HEK293 (cell line): ENCODE measurements at regions not wholly inside any gene's neighbourhood (a gene's known extent, or its start where the extent isn't known, plus 50 kb on each side); places are given as distances from the start of the nearest gene placed in this dataset.

Experiments used
- CTCF ChIA-PET: fragments of 350-600 bp; formaldehyde crosslinking; extraction: SDS; loops from one replicate; lab custom pipeline; 2021; ENCODE audit warnings: antibody characterized with exemption; lab: Yijun Ruan, JAX
- POLR2A ChIA-PET: fragments of 300-600 bp; formaldehyde crosslinking; extraction: SDS; loops from one replicate; lab custom pipeline; 2020; ENCODE audit warnings: antibody characterized with exemption, inconsistent platforms; lab: Yijun Ruan, JAX
- H3K27ac ChIP-seq: fragments of 200-500 bp; sonication (Bioruptor generic); 2 replicates; pipeline ENCODE4 v1.5.1; 2014; ENCODE audit warnings: low read depth, low read length, control low read depth, inconsistent platforms; ENCODE audit errors: extremely low read depth
- H3K36me3 ChIP-seq, 2 experiments: fragments of 200-500 bp in 1 of 2; sonication (Bioruptor generic) in 1 of 2; 1 replicate in 1 of 2; 2 replicates in 1 of 2; pipeline ENCODE4 v1.5.1; 2014 to 2017; ENCODE audit warnings: inconsistent platforms in 2 of 2, low read length in 2 of 2; ENCODE audit not compliant: control insufficient read depth in 2 of 2, insufficient read depth in 1 of 2
- H3K4me1 ChIP-seq: fragments of 200-500 bp; sonication (Bioruptor generic); 2 replicates; pipeline ENCODE4 v1.5.1; 2014; ENCODE audit warnings: mild to moderate bottlenecking, low read length, inconsistent platforms; ENCODE audit not compliant: control insufficient read depth, insufficient read depth
- H3K4me3 ChIP-seq: 2 replicates; pipeline ENCODE4 v1.5.1; 2011; ENCODE audit warnings: low read depth, mild to moderate bottlenecking, control low read depth, low read length, moderate library complexity
- H3K9me3 ChIP-seq: fragments of 200-500 bp; sonication (Bioruptor generic); 2 replicates; pipeline ENCODE4 v1.5.1; 2014; ENCODE audit warnings: low read depth, low read length, inconsistent platforms; ENCODE audit not compliant: control insufficient read depth, insufficient read depth
- FEZF1 ChIP-seq: fragments of 450-650 bp; formaldehyde crosslinking; IDR thresholded peaks from 2 replicates; pipeline ENCODE4 v1.5.1; 2016; ENCODE audit warnings: missing biosample characterization, missing genetic modification characterization
- GLI4 ChIP-seq: fragments of 450-650 bp; formaldehyde crosslinking; IDR thresholded peaks from 2 replicates; pipeline ENCODE4 v1.5.1; 2016; ENCODE audit warnings: missing biosample characterization, missing genetic modification characterization
- SALL2 ChIP-seq: fragments of 450-650 bp; formaldehyde crosslinking; IDR thresholded peaks from 2 replicates; pipeline ENCODE4 v1.5.0; 2017; ENCODE audit warnings: missing biosample characterization, mild to moderate bottlenecking, missing genetic modification characterization, borderline replicate concordance
- SP3 ChIP-seq: fragments of 450-650 bp; formaldehyde crosslinking; IDR thresholded peaks from 2 replicates; pipeline ENCODE4 v1.5.1; 2016; ENCODE audit warnings: missing biosample characterization, missing genetic modification characterization
- YY1 ChIP-seq: fragments of 450-650 bp; formaldehyde crosslinking; IDR thresholded peaks from 2 replicates; pipeline ENCODE4 v1.5.1; 2018; ENCODE audit warnings: missing biosample characterization, missing genetic modification characterization
- ZNF133 ChIP-seq: fragments of 450-650 bp; formaldehyde crosslinking; IDR thresholded peaks from 2 replicates; pipeline ENCODE4 v1.5.1; 2016; ENCODE audit warnings: missing biosample characterization, missing genetic modification characterization
- ZNF146 ChIP-seq: fragments of 450-650 bp; formaldehyde crosslinking; IDR thresholded peaks from 2 replicates; pipeline ENCODE4 v1.5.1; 2016; ENCODE audit warnings: missing biosample characterization, missing genetic modification characterization
- ZNF248 ChIP-seq: fragments of 450-650 bp; formaldehyde crosslinking; IDR thresholded peaks from 2 replicates; pipeline ENCODE4 v1.5.1; 2017; ENCODE audit warnings: missing biosample characterization, missing genetic modification characterization
- ZNF354C ChIP-seq: fragments of 450-650 bp; formaldehyde crosslinking; IDR thresholded peaks from 2 replicates; pipeline ENCODE4 v1.5.1; 2016; ENCODE audit warnings: missing biosample characterization, missing genetic modification characterization, low read depth, borderline replicate concordance
- ZNF423 ChIP-seq: fragments of 450-650 bp; formaldehyde crosslinking; IDR thresholded peaks from 2 replicates; pipeline ENCODE4 v1.5.1; 2016; ENCODE audit warnings: missing biosample characterization, missing genetic modification characterization
- ZNF501 ChIP-seq: fragments of 450-650 bp; formaldehyde crosslinking; IDR thresholded peaks from 2 replicates; pipeline ENCODE4 v1.5.1; 2016; ENCODE audit warnings: missing biosample characterization, missing genetic modification characterization
- ZNF626 ChIP-seq: fragments of 450-650 bp; sonication (Bioruptor Pico); formaldehyde crosslinking; IDR thresholded peaks from 2 replicates; pipeline ENCODE4 v1.5.1; 2018; ENCODE audit warnings: missing biosample characterization, missing genetic modification characterization, inconsistent platforms
- ZNF629 ChIP-seq: fragments of 450-650 bp; formaldehyde crosslinking; IDR thresholded peaks from 2 replicates; pipeline ENCODE4 v1.5.1; 2017; ENCODE audit warnings: missing biosample characterization, missing genetic modification characterization
- TF ChIP-seq, protein P1 (sequence below): fragments of 450-650 bp; formaldehyde crosslinking; IDR thresholded peaks from 2 replicates; pipeline ENCODE4 v1.5.1; 2017; ENCODE audit warnings: missing biosample characterization, missing genetic modification characterization
- TF ChIP-seq, protein P2 (sequence below): fragments of 450-650 bp; formaldehyde crosslinking; IDR thresholded peaks from 2 replicates; pipeline ENCODE4 v1.5.1; 2016; ENCODE audit warnings: missing biosample characterization, missing genetic modification characterization
- TF ChIP-seq, protein P3 (sequence below): fragments of 450-650 bp; IDR thresholded peaks from 2 replicates; pipeline ENCODE4 v1.5.1; 2018; ENCODE audit warnings: missing biosample characterization, missing genetic modification characterization
- TF ChIP-seq, protein P4 (sequence below): fragments of 450-650 bp; formaldehyde crosslinking; IDR thresholded peaks from 2 replicates; pipeline ENCODE4 v1.5.1; 2016; ENCODE audit warnings: missing biosample characterization, missing genetic modification characterization
- TF ChIP-seq, protein P5 (sequence below): fragments of 450-650 bp; formaldehyde crosslinking; conservative IDR thresholded peaks from 2 replicates; pipeline ENCODE4 v1.5.1; 2016; ENCODE audit warnings: low read depth, missing biosample characterization, missing genetic modification characterization

DNA sequence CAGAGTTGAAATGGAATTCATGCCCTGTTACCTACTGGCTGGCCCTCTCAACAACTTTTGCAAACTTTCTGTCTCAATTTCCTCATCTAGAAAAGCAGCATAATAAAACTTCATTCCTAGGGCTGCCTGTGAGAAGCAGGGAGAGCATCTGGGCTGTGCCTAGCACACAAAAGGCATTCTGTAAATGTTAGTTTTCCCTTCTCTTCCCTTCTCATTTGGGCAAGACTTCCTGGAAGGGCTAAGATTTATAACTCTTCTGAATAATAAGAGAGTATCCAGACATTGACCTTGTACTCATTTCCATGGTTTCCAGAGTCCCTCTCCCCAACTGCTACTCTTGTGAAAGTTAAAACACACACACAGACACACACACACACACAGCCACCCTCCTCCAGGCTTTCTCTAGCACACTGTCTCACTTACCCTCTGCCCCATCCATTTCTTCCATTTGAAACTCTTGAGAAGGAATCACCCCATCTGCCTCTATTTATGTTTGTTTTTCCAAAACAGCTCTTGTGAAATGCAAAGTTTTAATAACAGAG, 302.1 kb downstream of the SMAD2 start:
- Histone ChIP-seq H3K4me3 (no peak overlapping the region), H3K4me1 (no peaks in the 10 kb centered on the region), H3K9me3 (no peaks in the 10 kb centered on the region)
- POLR2A ChIA-PET = no interaction called here
- no peak for TF ChIP-seq YY1
- TF ChIP-seq SP3 (tag by site-specific recombination) = no peak
- no peak for TF ChIP-seq ZNF501 (tag by site-specific recombination)
- no peak for TF ChIP-seq ZNF423 (tag by site-specific recombination)
- TF ChIP-seq, protein P1, sequence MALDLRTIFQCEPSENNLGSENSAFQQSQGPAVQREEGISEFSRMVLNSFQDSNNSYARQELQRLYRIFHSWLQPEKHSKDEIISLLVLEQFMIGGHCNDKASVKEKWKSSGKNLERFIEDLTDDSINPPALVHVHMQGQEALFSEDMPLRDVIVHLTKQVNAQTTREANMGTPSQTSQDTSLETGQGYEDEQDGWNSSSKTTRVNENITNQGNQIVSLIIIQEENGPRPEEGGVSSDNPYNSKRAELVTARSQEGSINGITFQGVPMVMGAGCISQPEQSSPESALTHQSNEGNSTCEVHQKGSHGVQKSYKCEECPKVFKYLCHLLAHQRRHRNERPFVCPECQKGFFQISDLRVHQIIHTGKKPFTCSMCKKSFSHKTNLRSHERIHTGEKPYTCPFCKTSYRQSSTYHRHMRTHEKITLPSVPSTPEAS (tag by site-specific recombination) = no peak
- TF ChIP-seq ZNF629 = no peak
- no peak for TF ChIP-seq ZNF248
- TF ChIP-seq, all 188 proteins: peak for 0
- Histone ChIP-seq H3K36me3 (no peaks in the 10 kb centered on the region), H3K27ac (no peak overlapping the region)
- CTCF ChIA-PET = interaction anchor here (0.6 to 1.6 kb wide), 2 partner anchors 120 to 128 kb away, joined by 3 to 5 read pairs; no protein-coding TSS in a partner anchor

DNA sequence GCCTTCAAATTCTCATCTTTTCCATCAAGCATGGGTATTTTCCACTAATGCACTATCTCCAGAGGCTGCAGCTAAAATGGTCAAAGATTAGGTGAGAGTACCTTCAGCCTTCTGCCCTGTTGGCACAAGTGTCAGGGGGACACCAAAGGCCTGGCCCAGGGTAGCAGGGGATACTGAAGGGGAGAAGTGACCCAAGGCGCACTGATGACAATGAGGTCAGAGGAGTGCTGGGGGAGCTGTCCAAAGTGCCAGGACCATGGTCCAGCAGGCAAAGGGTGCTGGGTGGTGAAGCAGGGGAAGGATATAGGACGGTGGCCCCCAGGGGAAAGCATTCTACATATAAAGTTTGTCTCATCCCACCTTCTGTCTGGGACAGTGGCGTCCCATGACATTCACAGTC, 303.4 kb downstream of the SMAD2 start:
- no peaks in the 10 kb centered on the region for H3K36me3 ChIP-seq
- TF ChIP-seq, protein P2, sequence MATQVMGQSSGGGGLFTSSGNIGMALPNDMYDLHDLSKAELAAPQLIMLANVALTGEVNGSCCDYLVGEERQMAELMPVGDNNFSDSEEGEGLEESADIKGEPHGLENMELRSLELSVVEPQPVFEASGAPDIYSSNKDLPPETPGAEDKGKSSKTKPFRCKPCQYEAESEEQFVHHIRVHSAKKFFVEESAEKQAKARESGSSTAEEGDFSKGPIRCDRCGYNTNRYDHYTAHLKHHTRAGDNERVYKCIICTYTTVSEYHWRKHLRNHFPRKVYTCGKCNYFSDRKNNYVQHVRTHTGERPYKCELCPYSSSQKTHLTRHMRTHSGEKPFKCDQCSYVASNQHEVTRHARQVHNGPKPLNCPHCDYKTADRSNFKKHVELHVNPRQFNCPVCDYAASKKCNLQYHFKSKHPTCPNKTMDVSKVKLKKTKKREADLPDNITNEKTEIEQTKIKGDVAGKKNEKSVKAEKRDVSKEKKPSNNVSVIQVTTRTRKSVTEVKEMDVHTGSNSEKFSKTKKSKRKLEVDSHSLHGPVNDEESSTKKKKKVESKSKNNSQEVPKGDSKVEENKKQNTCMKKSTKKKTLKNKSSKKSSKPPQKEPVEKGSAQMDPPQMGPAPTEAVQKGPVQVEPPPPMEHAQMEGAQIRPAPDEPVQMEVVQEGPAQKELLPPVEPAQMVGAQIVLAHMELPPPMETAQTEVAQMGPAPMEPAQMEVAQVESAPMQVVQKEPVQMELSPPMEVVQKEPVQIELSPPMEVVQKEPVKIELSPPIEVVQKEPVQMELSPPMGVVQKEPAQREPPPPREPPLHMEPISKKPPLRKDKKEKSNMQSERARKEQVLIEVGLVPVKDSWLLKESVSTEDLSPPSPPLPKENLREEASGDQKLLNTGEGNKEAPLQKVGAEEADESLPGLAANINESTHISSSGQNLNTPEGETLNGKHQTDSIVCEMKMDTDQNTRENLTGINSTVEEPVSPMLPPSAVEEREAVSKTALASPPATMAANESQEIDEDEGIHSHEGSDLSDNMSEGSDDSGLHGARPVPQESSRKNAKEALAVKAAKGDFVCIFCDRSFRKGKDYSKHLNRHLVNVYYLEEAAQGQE = peak; percentile 75
- TF ChIP-seq, protein P3, sequence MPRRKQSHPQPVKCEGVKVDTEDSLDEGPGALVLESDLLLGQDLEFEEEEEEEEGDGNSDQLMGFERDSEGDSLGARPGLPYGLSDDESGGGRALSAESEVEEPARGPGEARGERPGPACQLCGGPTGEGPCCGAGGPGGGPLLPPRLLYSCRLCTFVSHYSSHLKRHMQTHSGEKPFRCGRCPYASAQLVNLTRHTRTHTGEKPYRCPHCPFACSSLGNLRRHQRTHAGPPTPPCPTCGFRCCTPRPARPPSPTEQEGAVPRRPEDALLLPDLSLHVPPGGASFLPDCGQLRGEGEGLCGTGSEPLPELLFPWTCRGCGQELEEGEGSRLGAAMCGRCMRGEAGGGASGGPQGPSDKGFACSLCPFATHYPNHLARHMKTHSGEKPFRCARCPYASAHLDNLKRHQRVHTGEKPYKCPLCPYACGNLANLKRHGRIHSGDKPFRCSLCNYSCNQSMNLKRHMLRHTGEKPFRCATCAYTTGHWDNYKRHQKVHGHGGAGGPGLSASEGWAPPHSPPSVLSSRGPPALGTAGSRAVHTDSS (tag by site-specific recombination) = no peak
- no peaks in the 10 kb centered on the region for H3K4me1 ChIP-seq
- no peak overlapping the region for H3K4me3 ChIP-seq
- no peaks in the 10 kb centered on the region for H3K9me3 ChIP-seq
- CTCF ChIA-PET = interaction anchor here (0.6 to 1.2 kb wide), 3 partner anchors 122 to 425 kb away, joined by 3 to 5 read pairs (median 3); no protein-coding TSS in a partner anchor
- POLR2A ChIA-PET = no interaction called here
- no peak overlapping the region for H3K27ac ChIP-seq

DNA sequence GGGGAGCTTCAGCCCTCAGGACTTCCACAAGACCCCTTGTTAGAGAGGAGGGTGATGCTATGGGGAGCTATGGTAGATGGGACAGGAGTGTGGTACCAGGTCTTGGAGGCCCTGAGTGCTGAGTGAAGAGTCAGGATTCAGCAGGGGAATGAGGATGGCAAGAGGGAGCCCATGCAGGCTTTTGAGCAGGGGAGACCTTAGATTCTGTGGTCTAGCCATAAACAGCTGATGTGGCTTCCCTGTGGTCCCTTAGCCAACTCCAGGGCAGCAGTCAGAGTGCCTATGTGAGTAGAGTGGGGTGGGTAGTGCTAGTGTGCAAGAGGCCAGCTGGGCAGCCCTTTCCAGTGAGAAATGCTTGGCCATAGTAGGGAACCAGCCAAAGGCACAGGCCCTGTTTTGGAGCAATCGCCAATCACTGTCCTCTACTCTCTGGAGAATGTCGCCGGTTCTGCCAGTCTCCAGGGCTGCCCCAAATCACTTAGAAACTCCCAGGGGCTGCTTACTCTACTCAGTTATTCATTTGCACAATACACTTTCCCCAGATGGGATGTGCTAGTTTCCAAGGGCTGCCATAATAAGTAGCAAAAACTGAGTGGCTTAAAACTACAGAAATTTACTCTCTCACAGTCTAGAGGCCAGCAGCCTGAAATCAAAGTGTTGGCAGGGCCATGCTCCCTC, 310.5 kb downstream of the SMAD2 start:
- ChIA-PET CTCF (no interaction called here), POLR2A (no interaction called here)
- H3K4me1 ChIP-seq = no peaks in the 10 kb centered on the region
- H3K4me3 ChIP-seq = no peak overlapping the region
- no peaks in the 10 kb centered on the region for H3K9me3 ChIP-seq
- H3K36me3 ChIP-seq = no peaks in the 10 kb centered on the region
- no peak overlapping the region for H3K27ac ChIP-seq
- TF ChIP-seq, protein P4, sequence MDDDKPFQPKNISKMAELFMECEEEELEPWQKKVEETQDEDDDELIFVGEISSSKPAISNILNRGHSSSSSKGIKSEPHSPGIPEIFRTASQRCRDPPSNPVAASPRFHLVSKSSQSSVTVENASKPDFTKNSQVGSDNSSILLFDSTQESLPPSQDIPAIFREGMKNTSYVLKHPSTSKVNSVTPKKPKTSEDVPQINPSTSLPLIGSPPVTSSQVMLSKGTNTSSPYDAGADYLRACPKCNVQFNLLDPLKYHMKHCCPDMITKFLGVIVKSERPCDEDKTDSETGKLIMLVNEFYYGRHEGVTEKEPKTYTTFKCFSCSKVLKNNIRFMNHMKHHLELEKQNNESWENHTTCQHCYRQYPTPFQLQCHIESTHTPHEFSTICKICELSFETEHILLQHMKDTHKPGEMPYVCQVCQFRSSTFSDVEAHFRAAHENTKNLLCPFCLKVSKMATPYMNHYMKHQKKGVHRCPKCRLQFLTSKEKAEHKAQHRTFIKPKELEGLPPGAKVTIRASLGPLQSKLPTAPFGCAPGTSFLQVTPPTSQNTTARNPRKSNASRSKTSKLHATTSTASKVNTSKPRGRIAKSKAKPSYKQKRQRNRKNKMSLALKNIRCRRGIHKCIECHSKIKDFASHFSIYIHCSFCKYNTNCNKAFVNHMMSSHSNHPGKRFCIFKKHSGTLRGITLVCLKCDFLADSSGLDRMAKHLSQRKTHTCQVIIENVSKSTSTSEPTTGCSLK = no peak
- TF ChIP-seq FEZF1 (tag by site-specific recombination) = no peak
- TF ChIP-seq ZNF146 (tag by site-specific recombination) = no peak
- TF ChIP-seq ZNF354C (tag by site-specific recombination) = no peak
- TF ChIP-seq SALL2 (tag by site-specific recombination) = no peak
- TF ChIP-seq, protein P5, sequence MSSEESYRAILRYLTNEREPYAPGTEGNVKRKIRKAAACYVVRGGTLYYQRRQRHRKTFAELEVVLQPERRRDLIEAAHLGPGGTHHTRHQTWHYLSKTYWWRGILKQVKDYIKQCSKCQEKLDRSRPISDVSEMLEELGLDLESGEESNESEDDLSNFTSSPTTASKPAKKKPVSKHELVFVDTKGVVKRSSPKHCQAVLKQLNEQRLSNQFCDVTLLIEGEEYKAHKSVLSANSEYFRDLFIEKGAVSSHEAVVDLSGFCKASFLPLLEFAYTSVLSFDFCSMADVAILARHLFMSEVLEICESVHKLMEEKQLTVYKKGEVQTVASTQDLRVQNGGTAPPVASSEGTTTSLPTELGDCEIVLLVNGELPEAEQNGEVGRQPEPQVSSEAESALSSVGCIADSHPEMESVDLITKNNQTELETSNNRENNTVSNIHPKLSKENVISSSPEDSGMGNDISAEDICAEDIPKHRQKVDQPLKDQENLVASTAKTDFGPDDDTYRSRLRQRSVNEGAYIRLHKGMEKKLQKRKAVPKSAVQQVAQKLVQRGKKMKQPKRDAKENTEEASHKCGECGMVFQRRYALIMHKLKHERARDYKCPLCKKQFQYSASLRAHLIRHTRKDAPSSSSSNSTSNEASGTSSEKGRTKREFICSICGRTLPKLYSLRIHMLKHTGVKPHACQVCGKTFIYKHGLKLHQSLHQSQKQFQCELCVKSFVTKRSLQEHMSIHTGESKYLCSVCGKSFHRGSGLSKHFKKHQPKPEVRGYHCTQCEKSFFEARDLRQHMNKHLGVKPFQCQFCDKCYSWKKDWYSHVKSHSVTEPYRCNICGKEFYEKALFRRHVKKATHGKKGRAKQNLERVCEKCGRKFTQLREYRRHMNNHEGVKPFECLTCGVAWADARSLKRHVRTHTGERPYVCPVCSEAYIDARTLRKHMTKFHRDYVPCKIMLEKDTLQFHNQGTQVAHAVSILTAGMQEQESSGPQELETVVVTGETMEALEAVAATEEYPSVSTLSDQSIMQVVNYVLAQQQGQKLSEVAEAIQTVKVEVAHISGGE (tag by site-specific recombination) = no peak
- TF ChIP-seq GLI4 (tag by site-specific recombination) = no peak
- TF ChIP-seq ZNF133 (tag by site-specific recombination) = no peak
- no peak for TF ChIP-seq ZNF626 (tag by site-specific recombination)
